ENCODE measurements at regions not wholly inside any gene's neighbourhood (a gene's known extent, or its start where the extent isn't known, plus 50 kb on each side); places are given as distances from the start of the nearest gene placed in this dataset.
"Not testable (repeated sequence)": the region's sequence is repeated elsewhere in the genome, so short reads cannot be mapped to it uniquely, and the experiment has no call there.

- in situ Hi-C loops (cut with HindIII; ENCODE audit: low sequenced_read_pairs), result no loop called here
Observed at GRCh38 chr10:124173298-124173900, 80.0 kb upstream of the CHST15 start.

GRCh38 chr10:124172181-124172916 is 79.0 kb upstream of the CHST15 start:
- in situ Hi-C loops (cut with HindIII; ENCODE audit: low sequenced_read_pairs), result no loop called here

- in situ Hi-C loops (cut with HindIII; ENCODE audit: low sequenced_read_pairs), result no loop called here
Observed at GRCh38 chr10:124171561-124171960, 78.2 kb upstream of the CHST15 start.

GRCh38 chr10:124170631-124171030 is 77.2 kb upstream of the CHST15 start:
- in situ Hi-C loops (cut with HindIII; ENCODE audit: low sequenced_read_pairs), result no loop called here

GRCh38 chr10:124168991-124169802 is 75.8 kb upstream of the CHST15 start:
- in situ Hi-C loops (cut with HindIII; ENCODE audit: low sequenced_read_pairs), result no loop called here

- in situ Hi-C loops (cut with HindIII; ENCODE audit: low sequenced_read_pairs), result no loop called here
Observed at GRCh38 chr10:124168581-124168980, 75.2 kb upstream of the CHST15 start.

- in situ Hi-C loops (cut with HindIII; ENCODE audit: low sequenced_read_pairs), result not testable (repeated sequence)
Observed at GRCh38 chr10:124167925-124168324, 74.5 kb upstream of the CHST15 start.

GRCh38 chr10:124166431-124167125 is 73.2 kb upstream of the CHST15 start:
- in situ Hi-C loops (cut with HindIII; ENCODE audit: low sequenced_read_pairs), result no loop called here

GRCh38 chr10:124165827-124166226 is 72.4 kb upstream of the CHST15 start:
- in situ Hi-C loops (cut with HindIII; ENCODE audit: low sequenced_read_pairs), result no loop called here

GRCh38 chr10:124165311-124165710 is 71.9 kb upstream of the CHST15 start:
- in situ Hi-C loops (cut with HindIII; ENCODE audit: low sequenced_read_pairs), result no loop called here

- in situ Hi-C loops (cut with HindIII; ENCODE audit: low sequenced_read_pairs), result no loop called here
Observed at GRCh38 chr10:124164264-124164663, 70.9 kb upstream of the CHST15 start.

GRCh38 chr10:124162774-124163354 is 69.5 kb upstream of the CHST15 start:
- in situ Hi-C loops (cut with HindIII; ENCODE audit: low sequenced_read_pairs), result no loop called here

GRCh38 chr10:124162136-124162535 is 68.7 kb upstream of the CHST15 start:
- in situ Hi-C loops (cut with HindIII; ENCODE audit: low sequenced_read_pairs), result no loop called here

GRCh38 chr10:124161601-124162000 is 68.2 kb upstream of the CHST15 start:
- in situ Hi-C loops (cut with HindIII; ENCODE audit: low sequenced_read_pairs), result no loop called here

- in situ Hi-C loops (cut with HindIII; ENCODE audit: low sequenced_read_pairs), result no loop called here
Observed at GRCh38 chr10:124160943-124161582, 67.7 kb upstream of the CHST15 start.

GRCh38 chr10:124160176-124160575 is 66.8 kb upstream of the CHST15 start:
- in situ Hi-C loops (cut with HindIII; ENCODE audit: low sequenced_read_pairs), result no loop called here

GRCh38 chr10:124159153-124159552 is 65.8 kb upstream of the CHST15 start:
- in situ Hi-C loops (cut with HindIII; ENCODE audit: low sequenced_read_pairs), result no loop called here

- in situ Hi-C loops (cut with HindIII; ENCODE audit: low sequenced_read_pairs), result no loop called here
Observed at GRCh38 chr10:124158592-124158991, 65.2 kb upstream of the CHST15 start.

- in situ Hi-C loops (cut with HindIII; ENCODE audit: low sequenced_read_pairs), result no loop called here
Observed at GRCh38 chr10:124157271-124157681, 63.9 kb upstream of the CHST15 start.

GRCh38 chr10:124156524-124157260 is 63.3 kb upstream of the CHST15 start:
- in situ Hi-C loops (cut with HindIII; ENCODE audit: low sequenced_read_pairs), result no loop called here
